SK-N-SH (cell line): ENCODE measurements at regions not wholly inside any gene's neighbourhood (a gene's known extent, or its start where the extent isn't known, plus 50 kb on each side); places are given as distances from the start of the nearest gene placed in this dataset.

ENCODE experiments used
- CTCF ChIA-PET: fragments of 300-600, 350-600 bp; formaldehyde crosslinking; extraction: SDS; loops from one replicate; lab custom pipeline; 2021; lab: Yijun Ruan, JAX
- POLR2A ChIA-PET: fragments of 350-600 bp; sonication (Branson Sonifier 250); formaldehyde crosslinking; extraction: SDS; loops from one replicate; lab custom pipeline; 2020; ENCODE audit warnings: antibody characterized with exemption, inconsistent platforms; lab: Yijun Ruan, JAX
- DNase-seq: peaks from one replicate; pipeline ENCODE4 v3.0.0; 2012
- H2AFZ ChIP-seq: fragments of 200-600 bp; sonication (generic); 2 replicates; pipeline ENCODE4 v1.8.1; 2016; ENCODE audit warnings: antibody characterized with exemption, mild to moderate bottlenecking, low read depth
- H3F3A ChIP-seq: fragments of 200-600 bp; sonication (generic); replicated peaks from 2 replicates; pipeline ENCODE3; 2016; ENCODE audit warnings: antibody characterized with exemption, mild to moderate bottlenecking; ENCODE audit not compliant: insufficient read depth
- H3K27ac ChIP-seq, 2 experiments: fragments of 200-500 bp in 1 of 2; fragments of 200-600 bp in 1 of 2; sonication (Bioruptor generic) in 1 of 2; sonication (generic), shearing (Covaris generic) in 1 of 2; 2 replicates each; pipeline versions ENCODE4 v1.5.1 to v1.6.1; 2014 to 2016; ENCODE audit warnings: low read depth in 2 of 2, inconsistent platforms in 1 of 2, low read length in 1 of 2, mild to moderate bottlenecking in 1 of 2, mixed read lengths in 1 of 2
- H3K27me3 ChIP-seq: fragments of 200-600 bp; sonication (generic), shearing (Covaris generic); 2 replicates; pipeline ENCODE4 v1.6.1; 2016; ENCODE audit warnings: mixed run types; ENCODE audit not compliant: insufficient read depth
- H3K36me3 ChIP-seq, 2 experiments: fragments of 200-500 bp in 1 of 2; fragments of 200-600 bp in 1 of 2; sonication (Bioruptor generic) in 1 of 2; sonication (generic) in 1 of 2; replicated peaks in 1 of 2; 2 replicates each; pipeline versions ENCODE3 to v1.5.1; 2014 to 2016; ENCODE audit warnings: low read length in 1 of 2, mild to moderate bottlenecking in 1 of 2; ENCODE audit not compliant: insufficient read depth in 2 of 2, control insufficient read depth in 1 of 2
- H3K4me1 ChIP-seq, 2 experiments: fragments of 200-500 bp in 1 of 2; fragments of 200-600 bp in 1 of 2; sonication (Bioruptor generic) in 1 of 2; sonication (generic), shearing (Covaris generic) in 1 of 2; 2 replicates each; pipeline versions ENCODE4 v1.5.1 to v1.6.1; 2014 to 2016; ENCODE audit warnings: low read depth in 1 of 2, low read length in 1 of 2, mixed run types in 1 of 2; ENCODE audit not compliant: insufficient read depth in 2 of 2, control insufficient read depth in 1 of 2
- H3K4me2 ChIP-seq: fragments of 200-600 bp; sonication (generic), shearing (Covaris generic); 2 replicates; pipeline ENCODE4 v1.6.1; 2017; ENCODE audit warnings: mixed run types
- H3K4me3 ChIP-seq, 2 experiments: fragments of 200-500 bp in 1 of 2; fragments of 200-600 bp in 1 of 2; sonication (Bioruptor generic) in 1 of 2; sonication (generic), shearing (Covaris generic) in 1 of 2; 2 replicates each; pipeline versions ENCODE4 v1.5.1 to v1.8.1; 2014 to 2016; ENCODE audit warnings: low read depth in 2 of 2, inconsistent platforms in 1 of 2, low read length in 1 of 2, mild to moderate bottlenecking in 1 of 2, mixed read lengths in 1 of 2, moderate library complexity in 1 of 2
- H3K79me2 ChIP-seq: fragments of 200-600 bp; sonication (generic); 2 replicates; pipeline ENCODE4 v1.8.1; 2017; ENCODE audit warnings: mild to moderate bottlenecking; ENCODE audit not compliant: insufficient read depth
- H3K9ac ChIP-seq: fragments of 200-600 bp; sonication (generic); 2 replicates; pipeline ENCODE4 v1.6.1; 2017; ENCODE audit warnings: mixed run types
- H3K9me2 ChIP-seq: fragments of 200-600 bp; sonication (generic); 2 replicates; pipeline ENCODE4 v1.6.1; 2017; ENCODE audit warnings: mixed run types
- H3K9me3 ChIP-seq: fragments of 200-600 bp; sonication (generic); 2 replicates; pipeline ENCODE4 v1.6.1; 2017; ENCODE audit warnings: mixed run types, mild to moderate bottlenecking, moderate library complexity
- H4K20me1 ChIP-seq: fragments of 200-600 bp; sonication (generic); 2 replicates; pipeline ENCODE4 v1.6.1; 2017; ENCODE audit warnings: mild to moderate bottlenecking, mixed run types; ENCODE audit not compliant: insufficient read depth
- CHD2 ChIP-seq: fragments of 150-350 bp; IDR thresholded peaks from 2 replicates; pipeline ENCODE4 v1.6.1; 2018; ENCODE audit warnings: low read length; ENCODE audit not compliant: partially characterized antibody
- ELF1 ChIP-seq: IDR thresholded peaks from 2 replicates; pipeline ENCODE4 v1.4.0; 2012
- FOSL2 ChIP-seq: IDR thresholded peaks from 2 replicates; pipeline ENCODE4 v1.4.0; 2012; ENCODE audit warnings: low read depth, mild to moderate bottlenecking, moderate library complexity, borderline replicate concordance
- FOXM1 ChIP-seq: IDR thresholded peaks from 2 replicates; pipeline ENCODE4 v1.4.0; 2012; ENCODE audit warnings: low read depth, mild to moderate bottlenecking
- JUND ChIP-seq: IDR thresholded peaks from 2 replicates; pipeline ENCODE4 v1.4.0; 2012
- MAX ChIP-seq: IDR thresholded peaks from 2 replicates; pipeline ENCODE4 v1.4.0; 2012; ENCODE audit warnings: low read depth
- NFIC ChIP-seq: IDR thresholded peaks from 2 replicates; pipeline ENCODE4 v1.4.0; 2012; ENCODE audit warnings: borderline replicate concordance
- NRF1 ChIP-seq: IDR thresholded peaks from 2 replicates; pipeline ENCODE4 v1.6.1; 2012; ENCODE audit warnings: low read depth, mild to moderate bottlenecking, low read length
- PBX3 ChIP-seq: IDR thresholded peaks from 2 replicates; pipeline ENCODE4; 2012
- RAD21 ChIP-seq: IDR thresholded peaks from 2 replicates; pipeline ENCODE4 v1.6.1; 2012; ENCODE audit warnings: mild to moderate bottlenecking, low read length
- RXRA ChIP-seq: IDR thresholded peaks from 2 replicates; pipeline ENCODE4 v1.4.0; 2012; ENCODE audit warnings: low read depth, mild to moderate bottlenecking, borderline replicate concordance
- USF1 ChIP-seq: IDR thresholded peaks from 2 replicates; pipeline ENCODE4 v1.4.0; 2012; ENCODE audit warnings: low read depth, borderline replicate concordance
- WGBS: methylation state at CpG from one replicate; pipeline ENCODE4 v1.1.6; 2017; ENCODE audit warnings: low lambda C conversion rate; 5-methylcytosine and 5-hydroxymethylcytosine counted together

GRCh38 chr10:7042000-7042399 lies 368.8 kb downstream of the SFMBT2 start:
- POLR2A ChIA-PET, result no interaction called here
- no peak for DNase-seq
- H3K9ac ChIP-seq, result no peak overlapping the region
- no peaks in the 10 kb centered on the region for H3K9me2 ChIP-seq
- CTCF ChIA-PET, result interaction anchor here (1.0 kb wide), 1 partner anchor 165 kb away, joined by 3 read pairs; no protein-coding TSS in a partner anchor
- H3K36me3 ChIP-seq, result no peaks in the 10 kb centered on the region
- H3K4me3 ChIP-seq, result no peak overlapping the region
- 30% methylated on average over 4 of the region's 4 CpGs for WGBS
- no peak overlapping the region for H3K27ac ChIP-seq
- no peaks in the 10 kb centered on the region for H3K9me3 ChIP-seq
- no peak for TF ChIP-seq JUND
- TF ChIP-seq NFIC, result no peak
- no peak for TF ChIP-seq CHD2
- H3K4me1 ChIP-seq, result no peaks in the 10 kb centered on the region
- H2AFZ ChIP-seq, result no peak overlapping the region
- no peaks in the 10 kb centered on the region for H4K20me1 ChIP-seq
- H3F3A ChIP-seq, result no peaks in the 10 kb centered on the region
- H3K79me2 ChIP-seq, result no peaks in the 10 kb centered on the region
- no peaks in the 10 kb centered on the region; the same call in 1 of the 2 replicates for H3K27me3 ChIP-seq
- no peak overlapping the region for H3K4me2 ChIP-seq

GRCh38 chr10:7040681-7041080 lies 370.2 kb downstream of the SFMBT2 start:
- Histone ChIP-seq H3K4me1 (no peaks in the 10 kb centered on the region), H3K9me2 (no peaks in the 10 kb centered on the region), H3K27ac (no peak overlapping the region), H3K4me2 (no peak overlapping the region), H3K79me2 (no peaks in the 10 kb centered on the region), H2AFZ (no peak overlapping the region), H3K9ac (no peak overlapping the region), H3K9me3 (no peaks in the 10 kb centered on the region), H3K4me3 (no peak overlapping the region), H3F3A (no peaks in the 10 kb centered on the region), H3K36me3 (no peaks in the 10 kb centered on the region)
- POLR2A ChIA-PET, result no interaction called here
- no peak for DNase-seq
- 25% methylated on average over 7 of the region's 11 CpGs for WGBS
- TF ChIP-seq NFIC, result no peak
- TF ChIP-seq CHD2, result no peak
- no peak for TF ChIP-seq PBX3
- TF ChIP-seq, all 33 proteins: peak for 0
- CTCF ChIA-PET, result no interaction called here
- H3K27me3 ChIP-seq, result no peaks in the 10 kb centered on the region; the same call in 1 of the 2 replicates
- H4K20me1 ChIP-seq, result no peaks in the 10 kb centered on the region

GRCh38 chr10:7039859-7040258 lies 371.0 kb downstream of the SFMBT2 start:
- no peaks in the 10 kb centered on the region for H4K20me1 ChIP-seq
- no peaks in the 10 kb centered on the region for H3K4me1 ChIP-seq
- H3K36me3 ChIP-seq, result no peaks in the 10 kb centered on the region
- H3K27ac ChIP-seq, result no peak overlapping the region
- DNase-seq, result no peak
- POLR2A ChIA-PET, result no interaction called here
- CTCF ChIA-PET, result interaction anchor here (0.9 kb wide), 1 partner anchor 9 kb away, joined by 3 read pairs; no protein-coding TSS in a partner anchor
- no peak overlapping the region for H3K4me2 ChIP-seq
- no peaks in the 10 kb centered on the region for H3K9me2 ChIP-seq
- no peak overlapping the region for H2AFZ ChIP-seq
- H3K9me3 ChIP-seq, result no peaks in the 10 kb centered on the region
- no peaks in the 10 kb centered on the region; the same call in 1 of the 2 replicates for H3K27me3 ChIP-seq
- no peaks in the 10 kb centered on the region for H3F3A ChIP-seq
- H3K4me3 ChIP-seq, result no peak overlapping the region
- no peak overlapping the region for H3K9ac ChIP-seq
- no peaks in the 10 kb centered on the region for H3K79me2 ChIP-seq
- TF ChIP-seq NRF1, result no peak
- TF ChIP-seq RXRA, result no peak
- TF ChIP-seq USF1, result no peak
- no peak for TF ChIP-seq ELF1
- TF ChIP-seq MAX, result no peak
- TF ChIP-seq RAD21, result no peak
- no peak for TF ChIP-seq PBX3
- TF ChIP-seq NFIC, result no peak
- TF ChIP-seq FOXM1, result no peak
- TF ChIP-seq FOSL2, result no peak
